GM21515 (cell line): ENCODE measurements at regions not wholly inside any gene's neighbourhood (a gene's known extent, or its start where the extent isn't known, plus 50 kb on each side); places are given as distances from the start of the nearest gene placed in this dataset.

Experiments
- ATAC-seq: cut with Tn5 transposase; IDR thresholded peaks from one replicate; pipeline ENCODE4 v1.9.1; 2021; ENCODE audit not compliant: unreplicated experiment

- no peak for ATAC-seq
Observed at GRCh38 chr11:88404932-88405710, 67.6 kb upstream of the CTSC start.

GRCh38 chr11:88404391-88404790 lies 66.9 kb upstream of the CTSC start:
- ATAC-seq = no peak

- ATAC-seq = no peak
Observed at GRCh38 chr11:88402784-88403183, 65.2 kb upstream of the CTSC start.

- ATAC-seq = no peak
Observed at GRCh38 chr11:88402192-88402715, 64.7 kb upstream of the CTSC start.

- ATAC-seq = no peak
Observed at GRCh38 chr11:88398791-88399570, 61.4 kb upstream of the CTSC start.

GRCh38 chr11:88398372-88398771 lies 60.8 kb upstream of the CTSC start:
- ATAC-seq = no peak

GRCh38 chr11:88390254-88390653 lies 52.7 kb upstream of the CTSC start:
- ATAC-seq = no peak

- no peak for ATAC-seq
Observed at GRCh38 chr11:88387957-88388356, 50.4 kb upstream of the CTSC start.
